HG02885 (cell line): ENCODE measurements at regions not wholly inside any gene's neighbourhood (a gene's known extent, or its start where the extent isn't known, plus 50 kb on each side); places are given as distances from the start of the nearest gene placed in this dataset.

Experiments used
- ATAC-seq: cut with Tn5 transposase; IDR thresholded peaks from one replicate; pipeline ENCODE4 v1.9.1; 2021; ENCODE audit warnings: mild to moderate bottlenecking; ENCODE audit not compliant: unreplicated experiment, poor library complexity

DNA sequence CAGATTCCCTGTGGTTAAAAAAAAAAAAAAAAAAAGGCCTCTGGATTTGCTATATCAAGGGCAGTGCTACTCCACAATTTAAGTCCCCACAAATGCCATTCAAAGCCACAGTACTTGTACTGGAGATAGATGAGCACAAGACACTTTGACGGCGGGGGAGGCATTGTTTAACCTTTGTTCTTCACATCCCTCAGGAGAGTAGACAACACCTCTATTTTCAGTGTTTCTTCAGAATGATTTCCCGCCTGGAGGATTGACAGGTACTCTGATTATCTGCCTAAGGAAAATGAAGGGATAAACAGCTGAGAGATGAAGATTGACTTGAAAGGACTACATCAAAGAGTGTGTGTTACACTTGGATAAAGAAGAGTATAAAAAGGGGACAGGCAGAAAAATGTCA lies 58.7 kb downstream of the OTOL1 start:
- no peak for ATAC-seq

- no peak for ATAC-seq
These were observed 59.9 kb downstream of the OTOL1 start for GRCh38 chr3:161556533-161556932.

DNA sequence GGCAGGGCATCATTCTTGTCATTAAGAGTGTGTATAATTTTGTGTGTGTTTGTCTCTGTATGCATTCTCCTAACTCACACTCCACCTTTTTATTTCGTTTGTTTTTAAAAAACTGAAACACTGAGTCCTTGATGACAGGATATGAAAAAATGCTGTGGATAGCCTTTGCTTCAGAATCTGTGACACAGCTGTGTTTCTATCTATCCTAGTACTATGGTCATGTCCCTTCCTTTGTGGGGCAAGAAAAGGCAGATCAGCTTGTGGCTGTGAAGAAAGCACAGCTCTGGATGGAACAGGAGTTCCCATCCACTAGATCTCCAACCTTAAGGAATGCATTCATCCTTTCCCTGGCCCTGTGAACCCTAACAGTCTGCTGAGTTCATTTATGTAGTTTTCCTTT lies 60.3 kb downstream of the OTOL1 start:
- no peak for ATAC-seq

- no peak for ATAC-seq
These were observed 61.0 kb downstream of the OTOL1 start for GRCh38 chr3:161557445-161558150.

GRCh38 chr3:161558236-161558635 lies 61.6 kb downstream of the OTOL1 start:
- no peak for ATAC-seq

DNA sequence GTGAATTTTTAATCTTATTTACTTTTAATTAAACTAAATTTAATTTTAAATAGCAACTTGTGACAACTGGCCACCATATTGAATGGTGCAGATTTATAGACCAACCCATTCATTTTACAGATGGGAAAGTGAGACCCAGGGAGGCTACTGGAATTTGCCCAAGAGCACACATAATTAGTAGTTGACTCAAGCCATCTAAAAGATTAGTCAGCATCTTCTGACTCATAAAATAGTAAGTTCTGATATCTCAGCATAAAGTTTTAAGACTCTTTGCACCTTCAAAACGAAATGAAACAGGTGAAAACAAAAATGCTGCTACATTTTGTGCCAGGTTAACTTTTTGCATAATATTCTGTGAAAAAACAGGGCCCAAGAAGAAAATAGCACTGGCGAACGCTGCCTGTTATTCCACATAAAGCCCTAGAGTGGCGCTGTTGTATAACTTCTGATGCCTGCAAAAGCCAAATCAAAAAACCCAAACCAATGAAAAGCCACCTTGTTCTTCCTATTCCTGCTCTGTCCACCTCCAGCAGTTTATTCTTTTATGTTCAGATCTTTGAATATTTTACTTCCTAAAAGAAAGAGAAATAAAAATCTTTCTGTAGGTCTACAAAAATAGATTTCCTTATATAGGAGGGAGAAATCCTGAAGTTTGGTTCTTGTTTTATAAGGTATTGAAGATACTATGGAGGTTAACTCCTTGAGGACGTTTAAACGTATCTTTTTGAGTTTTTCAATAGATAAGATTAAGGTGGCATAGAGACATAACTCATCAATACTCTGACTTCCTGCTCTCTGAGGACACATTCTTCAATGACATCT lies 62.8 kb downstream of the OTOL1 start:
- ATAC-seq: peak; percentile 64

- peak; percentile 40 for ATAC-seq
These were observed 63.5 kb downstream of the OTOL1 start for GRCh38 chr3:161560008-161560637.

GRCh38 chr3:161567577-161568361 lies 71.2 kb downstream of the OTOL1 start:
- no peak for ATAC-seq

DNA sequence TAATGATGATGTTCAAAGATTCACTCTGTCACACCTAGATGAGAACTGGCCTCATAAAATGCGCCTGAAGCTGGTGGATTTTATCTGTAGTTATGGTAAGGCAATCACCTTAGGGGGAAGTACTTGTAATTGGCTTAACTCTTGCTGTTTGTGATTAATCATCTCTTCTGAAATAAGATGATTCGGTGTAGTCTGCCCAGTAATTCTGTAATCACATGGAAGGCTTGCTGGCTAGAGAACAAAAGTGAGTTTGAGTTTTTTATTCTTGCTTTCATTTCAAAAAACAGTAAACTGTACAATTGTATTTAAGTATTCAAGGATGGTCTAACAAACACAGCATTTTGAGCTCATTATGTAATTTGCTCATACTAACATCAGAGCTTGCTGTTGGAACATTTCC lies 72.1 kb downstream of the OTOL1 start:
- no peak for ATAC-seq

DNA sequence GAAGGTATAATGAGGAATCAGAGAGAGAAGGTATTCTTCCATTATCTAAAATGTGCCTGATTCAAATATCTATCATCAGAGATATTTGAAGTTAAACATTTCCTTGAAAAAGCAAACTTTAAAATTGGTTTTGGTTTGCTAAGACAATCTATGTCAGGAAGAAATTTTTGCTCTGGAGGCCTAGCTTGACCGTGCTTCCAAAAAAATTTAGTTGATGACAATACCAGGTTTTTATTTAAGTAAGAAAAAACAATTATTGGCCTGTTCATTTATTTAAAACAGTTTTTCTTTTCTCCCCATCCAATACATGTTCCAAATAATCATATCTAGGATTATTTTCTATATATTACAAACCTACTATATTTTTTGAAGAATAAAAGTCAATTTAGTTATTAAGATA lies 75.3 kb downstream of the OTOL1 start:
- no peak for ATAC-seq

- no peak for ATAC-seq
These were observed 76.5 kb downstream of the OTOL1 start for GRCh38 chr3:161573136-161573535.

- ATAC-seq: no peak
These were observed 79.3 kb downstream of the OTOL1 start for GRCh38 chr3:161575901-161576300.

GRCh38 chr3:161576311-161576710 lies 79.7 kb downstream of the OTOL1 start:
- ATAC-seq: no peak

GRCh38 chr3:161576714-161577510 lies 80.3 kb downstream of the OTOL1 start:
- no peak for ATAC-seq

DNA sequence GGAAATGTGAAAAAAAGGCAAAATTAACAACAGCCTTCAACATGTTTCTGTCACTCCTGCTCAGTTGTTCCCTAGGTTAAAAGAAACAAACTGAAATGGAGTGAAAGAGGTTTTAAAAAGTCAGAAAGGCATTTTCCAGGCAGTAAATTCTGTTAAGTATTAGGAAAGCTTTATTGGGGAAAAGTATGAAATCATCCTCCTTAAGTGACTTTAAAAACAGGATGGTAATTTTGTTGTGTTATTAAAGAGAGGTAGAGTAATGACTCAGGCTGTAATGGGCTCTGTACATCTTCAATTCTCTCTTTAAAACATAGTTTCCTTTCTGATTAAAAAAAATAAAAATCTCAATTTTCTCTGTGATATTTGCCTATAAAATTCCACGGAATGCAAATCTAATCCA lies 81.1 kb downstream of the OTOL1 start:
- no peak for ATAC-seq

GRCh38 chr3:161579395-161580126 lies 83.0 kb downstream of the OTOL1 start:
- ATAC-seq: no peak

DNA sequence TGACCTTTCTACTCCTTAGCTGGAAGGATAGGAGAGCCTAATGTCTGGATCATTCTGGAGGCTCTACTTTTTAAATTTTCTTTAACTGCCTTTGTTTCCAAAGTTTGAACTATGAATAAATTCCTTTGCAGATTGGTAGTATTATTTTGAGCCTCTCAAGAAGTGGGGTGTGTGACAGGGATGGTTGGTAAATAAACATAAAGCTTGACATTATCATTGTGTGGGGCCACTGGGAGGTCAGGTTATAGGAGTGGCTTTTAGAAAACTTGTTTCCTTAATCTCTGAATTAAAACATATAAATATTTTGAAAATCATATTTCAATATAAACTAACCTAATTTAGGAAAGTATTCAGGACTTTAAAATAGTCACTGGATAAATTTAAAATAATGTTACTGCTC lies 89.3 kb downstream of the OTOL1 start:
- ATAC-seq: no peak

- no peak for ATAC-seq
These were observed 90.1 kb downstream of the OTOL1 start for GRCh38 chr3:161586556-161587235.

GRCh38 chr3:161598639-161599038 lies 102.0 kb downstream of the OTOL1 start:
- ATAC-seq: no peak
